Body of pancreas (tissue), 4 donors: ENCODE measurements at regions not wholly inside any gene's neighbourhood (a gene's known extent, or its start where the extent isn't known, plus 50 kb on each side); places are given as distances from the start of the nearest gene placed in this dataset.

ENCODE experiments used
- ATAC-seq: fragments of 150-250 bp; one replicate; pipeline ENCODE4 v1.9.1; 2016
- DNase-seq, 4 donors: peaks; one replicate each; pipeline ENCODE4 v3.0.0-alpha.2; 2019
- H3K27ac ChIP-seq, 4 donors: fragments of 200-600 bp; sonication (generic); 1 replicate in 3 of 4; 2 replicates in 1 of 4; pipeline versions ENCODE4 v1.5.1 to v1.6.1; 2016 to 2019; ENCODE audit warnings: mild to moderate bottlenecking in 1 of 4, mixed read lengths in 1 of 4, moderate library complexity in 1 of 4
- H3K27me3 ChIP-seq, 2 donors: fragments of 200-600 bp; sonication (generic); one replicate each; pipeline ENCODE4 v1.6.0; 2016; ENCODE audit warnings: mild to moderate bottlenecking in 1 of 2
- H3K36me3 ChIP-seq, 2 donors: fragments of 200-600 bp; sonication (generic); replicated peaks in 1 of 2; 2 replicates each; pipeline ENCODE4 v1.5.1; 2016; ENCODE audit warnings: low read depth in 2 of 2; ENCODE audit not compliant: insufficient read depth in 1 of 2
- H3K4me1 ChIP-seq: fragments of 200-600 bp; sonication (generic); one replicate; pipeline ENCODE4 v1.6.0; 2016
- H3K4me3 ChIP-seq, 2 donors: fragments of 200-600 bp; sonication (generic); 1 replicate in 1 of 2; 2 replicates in 1 of 2; pipeline ENCODE4 v1.5.1; 2016 to 2019
- H3K9me3 ChIP-seq, 3 donors: fragments of 200-600 bp; sonication (generic); 1 replicate in 2 of 3; 2 replicates in 1 of 3; pipeline ENCODE4 v1.5.1; 2016
- CTCF ChIP-seq, 7 experiments: fragments of 450-650 bp in 4 of 7; fragments of 200-600 bp in 3 of 7; sonication (generic) in 3 of 7; IDR thresholded peaks; one replicate each; pipeline ENCODE4 v1.5.1; 2016 to 2019; ENCODE audit warnings: antibody characterized with exemption in 7 of 7
- POLR2A ChIP-seq, 3 donors: fragments of 450-650 bp; IDR thresholded peaks; one replicate each; pipeline ENCODE4 v1.6.1; 2016; ENCODE audit warnings: antibody characterized with exemption in 3 of 3, mild to moderate bottlenecking in 2 of 3
- WGBS, 2 donors: methylation state at CpG; one replicate each; pipeline ENCODE4 v1.1.5; 2017; 5-methylcytosine and 5-hydroxymethylcytosine counted together
- intact Hi-C: fragments of 100-400 bp; cut with DNase I; formaldehyde crosslinking; loops from one replicate; pipeline ENCODE4 v1.15.1; 2023

- intact Hi-C loops = no loop called here
These were observed 173.0 kb downstream of the C16orf95 start for GRCh38 chr16:87144232-87144631.

DNA sequence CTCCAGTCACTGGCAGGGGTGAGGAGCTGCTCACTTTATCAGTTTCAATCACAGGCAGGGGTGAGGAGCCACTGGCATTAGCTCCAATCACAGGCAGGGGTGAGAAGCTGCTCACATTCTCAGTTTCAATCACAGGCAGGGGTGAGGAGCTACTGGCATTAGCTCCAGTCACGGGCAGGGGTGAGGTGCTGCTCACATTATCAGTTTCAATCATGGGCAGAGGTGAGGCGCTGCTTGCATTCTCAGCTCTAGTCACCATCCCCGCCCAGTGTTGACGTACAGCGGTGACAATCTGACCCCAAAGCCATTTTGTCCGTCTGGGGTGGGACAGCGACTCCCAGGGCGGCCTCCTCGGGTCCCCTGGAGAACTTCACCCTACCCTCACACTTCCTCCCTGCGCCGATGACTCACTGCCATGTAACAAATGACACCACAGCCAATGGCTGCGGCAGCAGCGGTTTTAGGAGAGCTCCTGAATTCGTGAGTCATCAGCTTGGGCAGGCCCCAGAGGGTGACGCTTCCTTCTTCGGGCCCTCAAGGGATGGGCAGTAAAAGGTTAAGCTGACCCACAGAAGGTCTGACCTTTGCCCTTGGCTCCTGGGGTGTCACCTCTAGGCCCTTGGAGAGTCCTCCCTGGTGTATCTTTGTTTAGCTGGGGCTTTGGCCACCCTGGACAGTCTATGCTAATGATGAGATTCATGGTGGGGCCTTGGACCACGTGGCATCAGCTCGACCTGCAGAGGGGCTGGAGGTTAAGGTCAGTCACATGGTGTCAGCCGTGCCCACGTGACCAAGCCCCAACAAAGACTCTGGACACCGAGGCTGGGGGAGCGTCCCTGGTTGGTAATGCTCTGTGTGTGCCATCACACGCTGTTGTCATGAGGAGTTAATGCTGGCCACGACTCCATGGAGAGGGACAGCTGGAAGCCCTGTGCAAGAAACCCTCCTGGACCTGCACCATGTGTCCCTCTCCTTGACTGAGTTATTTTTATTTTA is 171.7 kb downstream of the C16orf95 start:
- H3K9me3 ChIP-seq = no peaks in the 10 kb centered on the region
- no peaks in the 10 kb centered on the region for H3K36me3 ChIP-seq
- DNase-seq = no peak
- TF ChIP-seq CTCF (IDR thresholded peaks at IDR 0.05) (no peak), POLR2A (IDR thresholded peaks at IDR 0.05) (no peak)
- WGBS, 2 donors = 92 to 94% methylated on average over 16 to 24 of the region's 24 CpGs
- intact Hi-C loops = no loop called here
- H3K4me1 ChIP-seq = no peaks in the 10 kb centered on the region
- H3K4me3 ChIP-seq = no peak overlapping the region
- H3K27ac ChIP-seq = no peak overlapping the region
- H3K27me3 ChIP-seq = no peaks in the 10 kb centered on the region
- no peak for ATAC-seq

More at GRCh38 chr16:87144232-87144631, 173.0 kb downstream of the C16orf95 start:
- 91 to 93% methylated on average over 11 of the region's 11 CpGs for WGBS, 2 donors
- H3K36me3 ChIP-seq = no peaks in the 10 kb centered on the region
- no peak overlapping the region for H3K27ac ChIP-seq
- ATAC-seq = no peak
- H3K9me3 ChIP-seq = no peaks in the 10 kb centered on the region
- TF ChIP-seq POLR2A (IDR thresholded peaks at IDR 0.05) = no peak
- no peak overlapping the region for H3K4me3 ChIP-seq
- H3K4me1 ChIP-seq = no peaks in the 10 kb centered on the region
- no peaks in the 10 kb centered on the region for H3K27me3 ChIP-seq
- DNase-seq = no peak

DNA sequence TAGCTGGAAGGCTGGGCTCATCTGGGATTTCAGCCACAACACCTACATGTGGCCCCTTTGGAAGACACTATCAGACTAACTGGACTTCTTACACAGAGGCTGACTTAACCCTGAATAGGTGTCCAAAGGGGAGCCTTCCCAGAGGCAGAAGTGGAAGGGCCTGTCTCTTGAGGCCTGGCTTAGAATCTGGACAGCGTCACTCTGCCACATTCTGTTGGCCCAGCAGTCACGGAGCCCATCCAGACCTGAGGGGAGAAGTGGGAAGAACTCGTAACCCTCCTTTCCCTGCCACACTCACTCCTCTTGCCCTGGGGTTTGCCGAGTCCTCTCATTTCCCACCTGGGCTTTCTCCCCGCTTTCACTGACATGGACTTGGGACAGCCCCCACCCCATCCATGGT is 170.5 kb downstream of the C16orf95 start:
- no peaks in the 10 kb centered on the region for H3K4me1 ChIP-seq
- no peaks in the 10 kb centered on the region for H3K9me3 ChIP-seq
- WGBS, 2 donors = 83 to 96% methylated on average over 5 of the region's 5 CpGs
- intact Hi-C loops = no loop called here
- H3K4me3 ChIP-seq = no peak overlapping the region
- DNase-seq (no peak), ATAC-seq (no peak)
- H3K27ac ChIP-seq = no peak overlapping the region
- no peaks in the 10 kb centered on the region for H3K27me3 ChIP-seq
- TF ChIP-seq CTCF (IDR thresholded peaks at IDR 0.05) = no peak
- no peaks in the 10 kb centered on the region for H3K36me3 ChIP-seq

GRCh38 chr16:87149051-87149450 is 168.1 kb downstream of the C16orf95 start:
- H3K27ac ChIP-seq = no peak overlapping the region
- no peak overlapping the region for H3K4me3 ChIP-seq
- ATAC-seq (no peak), DNase-seq (no peak)
- H3K27me3 ChIP-seq = no peaks in the 10 kb centered on the region
- intact Hi-C loops = no loop called here
- WGBS, 2 donors = 71 to 92% methylated on average over 1 of the region's 1 CpG
- no peaks in the 10 kb centered on the region for H3K9me3 ChIP-seq
- no peaks in the 10 kb centered on the region for H3K4me1 ChIP-seq
- no peak for TF ChIP-seq POLR2A (IDR thresholded peaks at IDR 0.05)
- TF ChIP-seq CTCF (IDR thresholded peaks at IDR 0.05) = no peak
- no peaks in the 10 kb centered on the region for H3K36me3 ChIP-seq

DNA sequence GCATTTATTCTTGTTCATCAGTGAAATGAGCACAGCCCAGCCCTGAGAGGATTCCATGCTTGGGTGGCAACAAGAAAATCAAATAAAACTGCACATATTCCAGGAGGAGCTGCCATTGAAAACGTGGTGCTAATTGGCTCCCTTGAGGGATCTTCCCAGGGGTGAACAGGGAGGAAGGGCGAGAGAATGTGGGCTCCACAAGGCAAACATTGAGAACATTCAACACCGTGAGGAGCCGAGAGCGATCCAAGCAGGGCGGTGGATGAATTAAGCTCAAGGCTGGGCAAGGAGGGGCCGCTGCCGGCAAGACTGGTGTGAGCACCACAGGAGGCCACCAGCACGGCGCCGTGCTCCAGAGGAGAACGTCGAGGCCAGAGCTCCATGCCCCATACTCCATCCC is 166.9 kb downstream of the C16orf95 start:
- Histone ChIP-seq H3K4me1 (no peaks in the 10 kb centered on the region), H3K27me3 (no peaks in the 10 kb centered on the region), H3K9me3 (no peaks in the 10 kb centered on the region), H3K27ac (no peak overlapping the region), H3K36me3 (no peaks in the 10 kb centered on the region), H3K4me3 (no peak overlapping the region)
- 37 to 50% methylated on average over 12 to 13 of the region's 13 CpGs for WGBS, 2 donors
- TF ChIP-seq POLR2A (IDR thresholded peaks at IDR 0.05) = no peak
- no peak for TF ChIP-seq CTCF (IDR thresholded peaks at IDR 0.05)
- DNase-seq (no peak), ATAC-seq (no peak)
- intact Hi-C loops = no loop called here
